KMS-11 (cell line): ENCODE measurements at regions not wholly inside any gene's neighbourhood (a gene's known extent, or its start where the extent isn't known, plus 50 kb on each side); places are given as distances from the start of the nearest gene placed in this dataset.

Experiments used
- H2AFZ ChIP-seq: fragments of 200-600 bp; sonication (generic); 2 replicates; pipeline ENCODE4 v1.6.1; 2016; ENCODE audit warnings: antibody characterized with exemption, mixed run types, low read depth
- H3K27ac ChIP-seq: fragments of 200-600 bp; sonication (generic); 2 replicates; pipeline ENCODE4 v1.6.1; 2016; ENCODE audit warnings: mild to moderate bottlenecking, mixed run types
- H3K27me3 ChIP-seq: fragments of 200-600 bp; sonication (generic); 2 replicates; pipeline ENCODE4 v1.6.1; 2017; ENCODE audit warnings: mild to moderate bottlenecking, low read depth, mixed run types, moderate library complexity; ENCODE audit not compliant: insufficient read depth
- H3K36me3 ChIP-seq: fragments of 200-600 bp; sonication (generic); 2 replicates; pipeline ENCODE4 v1.6.1; 2017; ENCODE audit warnings: mild to moderate bottlenecking, mixed run types; ENCODE audit not compliant: insufficient read depth
- H3K4me1 ChIP-seq: fragments of 200-600 bp; sonication (generic); 2 replicates; pipeline ENCODE4 v1.6.1; 2016; ENCODE audit warnings: mild to moderate bottlenecking, low read depth, mixed run types; ENCODE audit not compliant: poor library complexity, severe bottlenecking
- H3K4me2 ChIP-seq: fragments of 200-600 bp; sonication (generic); 2 replicates; pipeline ENCODE4 v1.7.0; 2016; ENCODE audit warnings: mild to moderate bottlenecking, mixed run types
- H3K4me3 ChIP-seq: fragments of 200-600 bp; sonication (generic); IDR thresholded peaks from 2 replicates; pipeline ENCODE4 v1.6.1; 2017; ENCODE audit warnings: low read depth, low read length, mixed read lengths; ENCODE audit not compliant: insufficient read depth
- H3K79me2 ChIP-seq: fragments of 200-600 bp; sonication (generic); 2 replicates; pipeline ENCODE4 v1.6.1; 2016; ENCODE audit warnings: low read depth, mixed run types; ENCODE audit not compliant: insufficient read depth
- H3K9ac ChIP-seq: fragments of 200-600 bp; sonication (generic); 2 replicates; pipeline ENCODE4 v1.6.1; 2016; ENCODE audit warnings: mild to moderate bottlenecking, mixed run types
- H4K20me1 ChIP-seq: fragments of 200-600 bp; sonication (generic); 2 replicates; pipeline ENCODE4 v1.6.1; 2016; ENCODE audit warnings: mild to moderate bottlenecking, mixed run types; ENCODE audit not compliant: insufficient read depth
- CTCF ChIP-seq: fragments of 200-600 bp; sonication (generic); conservative IDR thresholded peaks from 2 replicates; pipeline ENCODE4 v1.6.1; 2017; ENCODE audit warnings: low read depth, mild to moderate bottlenecking, antibody characterized with exemption, low read length, moderate library complexity, mixed read lengths

DNA sequence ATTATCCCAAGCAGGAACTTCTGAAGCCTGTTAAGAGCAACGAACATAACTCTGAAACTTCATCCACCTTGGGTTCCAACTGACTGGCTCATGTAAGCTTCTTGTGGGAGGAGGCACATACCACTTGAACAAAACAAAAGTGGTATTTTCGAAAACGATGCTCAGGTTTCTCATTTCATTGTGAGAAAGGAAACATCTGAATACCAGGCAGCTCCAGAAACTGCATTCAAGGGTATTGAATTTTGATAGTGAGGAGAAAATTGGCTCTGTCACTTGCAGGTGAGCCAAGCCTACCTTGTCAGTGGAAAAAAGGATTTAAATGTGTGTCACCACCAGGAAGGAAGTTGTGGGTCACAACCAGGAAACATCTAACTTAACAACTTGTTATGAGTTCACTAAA lies 218.1 kb upstream of the SATB1 start:
- Histone ChIP-seq H3K79me2 (no peaks in the 10 kb centered on the region), H4K20me1 (no peaks in the 10 kb centered on the region), H2AFZ (no peak overlapping the region), H3K27me3 (no peaks in the 10 kb centered on the region), H3K4me1 (no peaks in the 10 kb centered on the region), H3K4me2 (no peak overlapping the region), H3K9ac (no peak overlapping the region), H3K36me3 (no peaks in the 10 kb centered on the region), H3K4me3 (no peak overlapping the region), H3K27ac (no peak overlapping the region)
- no peak for TF ChIP-seq CTCF

GRCh38 chr3:18641916-18642315 lies 216.8 kb upstream of the SATB1 start:
- Histone ChIP-seq H3K27me3 (no peaks in the 10 kb centered on the region), H3K79me2 (no peaks in the 10 kb centered on the region), H4K20me1 (no peaks in the 10 kb centered on the region), H2AFZ (no peak overlapping the region), H3K27ac (no peak overlapping the region), H3K4me1 (no peaks in the 10 kb centered on the region), H3K4me2 (no peak overlapping the region), H3K36me3 (no peaks in the 10 kb centered on the region), H3K9ac (no peak overlapping the region), H3K4me3 (no peak overlapping the region)
- no peak for TF ChIP-seq CTCF

GRCh38 chr3:18635215-18635614 lies 210.1 kb upstream of the SATB1 start:
- no peaks in the 10 kb centered on the region for H4K20me1 ChIP-seq
- no peak overlapping the region for H3K4me3 ChIP-seq
- no peaks in the 10 kb centered on the region for H3K27me3 ChIP-seq
- no peak overlapping the region for H3K9ac ChIP-seq
- H3K27ac ChIP-seq: no peak overlapping the region
- no peaks in the 10 kb centered on the region for H3K36me3 ChIP-seq
- no peak overlapping the region for H2AFZ ChIP-seq
- TF ChIP-seq CTCF: no peak
- no peak overlapping the region for H3K4me2 ChIP-seq
- H3K79me2 ChIP-seq: no peaks in the 10 kb centered on the region
- no peaks in the 10 kb centered on the region for H3K4me1 ChIP-seq

DNA sequence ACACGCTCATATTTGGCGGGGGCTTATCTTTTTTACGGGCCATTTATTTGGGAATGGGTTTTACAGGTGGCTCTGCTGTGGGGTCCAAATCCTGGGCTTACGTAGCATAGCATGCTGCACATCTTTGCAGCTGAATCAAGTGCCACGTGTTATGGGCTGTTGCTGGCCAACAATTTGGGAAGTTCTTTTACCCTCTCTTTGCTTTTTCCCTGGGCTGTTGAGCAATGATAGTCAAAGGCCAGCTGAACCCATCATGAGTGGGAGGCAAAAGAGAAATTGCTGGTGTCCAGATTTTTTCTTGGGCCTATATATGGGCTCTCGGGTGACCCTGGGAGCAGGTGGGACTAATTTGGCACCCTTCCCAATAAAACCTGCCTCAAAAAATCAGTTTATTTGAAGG lies 209.3 kb upstream of the SATB1 start:
- Histone ChIP-seq H3K27ac (no peak overlapping the region), H3K79me2 (no peaks in the 10 kb centered on the region), H3K27me3 (no peaks in the 10 kb centered on the region), H3K36me3 (no peaks in the 10 kb centered on the region), H2AFZ (no peak overlapping the region), H3K4me2 (no peak overlapping the region), H3K9ac (no peak overlapping the region), H4K20me1 (no peaks in the 10 kb centered on the region), H3K4me3 (no peak overlapping the region), H3K4me1 (no peaks in the 10 kb centered on the region)
- no peak for TF ChIP-seq CTCF

- Histone ChIP-seq H3K36me3 (no peaks in the 10 kb centered on the region), H3K27ac (no peak overlapping the region)
Observed at GRCh38 chr3:18633002-18633401, 207.9 kb upstream of the SATB1 start.

More at GRCh38 chr3:18633002-18633401, 207.9 kb upstream of the SATB1 start:
- Histone ChIP-seq H3K4me2 (no peak overlapping the region), H3K4me1 (no peaks in the 10 kb centered on the region), H2AFZ (no peak overlapping the region), H4K20me1 (no peaks in the 10 kb centered on the region), H3K79me2 (no peaks in the 10 kb centered on the region), H3K4me3 (no peak overlapping the region), H3K27me3 (no peaks in the 10 kb centered on the region), H3K9ac (no peak overlapping the region)
- no peak for TF ChIP-seq CTCF
